HG03565 (cell line): ENCODE measurements at regions not wholly inside any gene's neighbourhood (a gene's known extent, or its start where the extent isn't known, plus 50 kb on each side); places are given as distances from the start of the nearest gene placed in this dataset.

Experiments
- ATAC-seq: cut with Tn5 transposase; IDR thresholded peaks from one replicate; pipeline ENCODE4 v1.9.1; 2021; ENCODE audit warnings: mild to moderate bottlenecking, moderate library complexity; ENCODE audit not compliant: unreplicated experiment

GRCh38 chr6:84528201-84528600 lies 236.2 kb downstream of the TBX18 start:
- ATAC-seq, result no peak

GRCh38 chr6:84526631-84527030 lies 237.8 kb downstream of the TBX18 start:
- ATAC-seq, result peak; percentile 41

- no peak for ATAC-seq
Measured at GRCh38 chr6:84525907-84526306, 238.5 kb downstream of the TBX18 start.

GRCh38 chr6:84524636-84525035 lies 239.8 kb downstream of the TBX18 start:
- ATAC-seq, result no peak

GRCh38 chr6:84522135-84522549 lies 242.3 kb downstream of the TBX18 start:
- ATAC-seq, result no peak

GRCh38 chr6:84521511-84521910 lies 242.9 kb downstream of the TBX18 start:
- no peak for ATAC-seq

GRCh38 chr6:84517741-84518530 lies 246.5 kb downstream of the TBX18 start:
- no peak for ATAC-seq

- no peak for ATAC-seq
Measured at GRCh38 chr6:84516154-84516553, 248.2 kb downstream of the TBX18 start.

GRCh38 chr6:84515067-84515466 lies 249.3 kb downstream of the TBX18 start:
- no peak for ATAC-seq

- no peak for ATAC-seq
Measured at GRCh38 chr6:84514089-84514971, 250.1 kb downstream of the TBX18 start.

GRCh38 chr6:84512391-84512790 lies 252.0 kb downstream of the TBX18 start:
- ATAC-seq, result no peak

- ATAC-seq, result no peak
Measured at GRCh38 chr6:84511929-84512328, 252.5 kb downstream of the TBX18 start.

GRCh38 chr6:84508981-84509380 lies 255.4 kb downstream of the TBX18 start:
- no peak for ATAC-seq

- ATAC-seq, result no peak
Measured at GRCh38 chr6:84508334-84508733, 256.1 kb downstream of the TBX18 start.

GRCh38 chr6:84504025-84504424 lies 260.4 kb downstream of the TBX18 start:
- no peak for ATAC-seq

- no peak for ATAC-seq
Measured at GRCh38 chr6:84501315-84501714, 263.1 kb downstream of the TBX18 start.

- no peak for ATAC-seq
Measured at GRCh38 chr6:84500726-84501125, 263.7 kb downstream of the TBX18 start.

GRCh38 chr6:84498905-84499304 lies 265.5 kb downstream of the TBX18 start:
- ATAC-seq, result no peak

GRCh38 chr6:84492241-84493165 lies 265.1 kb upstream of the CEP162 start:
- no peak for ATAC-seq

GRCh38 chr6:84489598-84489997 lies 262.2 kb upstream of the CEP162 start:
- ATAC-seq, result no peak

- ATAC-seq, result no peak
Measured at GRCh38 chr6:84486526-84486925, 259.1 kb upstream of the CEP162 start.
